ENCODE measurements at regions not wholly inside any gene's neighbourhood (a gene's known extent, or its start where the extent isn't known, plus 50 kb on each side); places are given as distances from the start of the nearest gene placed in this dataset.

- H3K27me3 Mint-ChIP-seq (ENCODE audit: low read depth): no peaks in the 10 kb centered on the region
- DNase-seq (ENCODE audit: low read depth, low spot score): no peak
- no peaks in the 10 kb centered on the region for H3K9me3 Mint-ChIP-seq
- no peak overlapping the region for H3K27ac Mint-ChIP-seq (ENCODE audit: unreplicated experiment)
- no peaks in the 10 kb centered on the region for H3K4me1 Mint-ChIP-seq
- no peak overlapping the region for H3K4me3 Mint-ChIP-seq
- TF ChIP-seq CTCF (conservative IDR thresholded peaks at IDR 0.05): no peak
- H3K36me3 Mint-ChIP-seq (ENCODE audit: low read depth): no peaks in the 10 kb centered on the region
Measured at GRCh38 chr7:84704380-84704779, 482.5 kb downstream of the SEMA3D start.

GRCh38 chr7:84701524-84702306, 485.1 kb downstream of the SEMA3D start:
- no peaks in the 10 kb centered on the region for H3K4me1 Mint-ChIP-seq
- no peaks in the 10 kb centered on the region for H3K36me3 Mint-ChIP-seq (ENCODE audit: low read depth)
- no peak overlapping the region for H3K4me3 Mint-ChIP-seq
- no peak for DNase-seq (ENCODE audit: low read depth, low spot score)
- TF ChIP-seq CTCF (conservative IDR thresholded peaks at IDR 0.05): no peak
- H3K27ac Mint-ChIP-seq (ENCODE audit: unreplicated experiment): no peak overlapping the region
- H3K27me3 Mint-ChIP-seq (ENCODE audit: low read depth): no peaks in the 10 kb centered on the region
- no peaks in the 10 kb centered on the region for H3K9me3 Mint-ChIP-seq

- H3K9me3 Mint-ChIP-seq: no peaks in the 10 kb centered on the region
Measured at GRCh38 chr7:84700563-84701370, 486.1 kb downstream of the SEMA3D start.

GRCh38 chr7:84697506-84697905, 489.4 kb downstream of the SEMA3D start:
- peaks cover 4% of the 10 kb centered on the region for H3K9me3 Mint-ChIP-seq
- no peak overlapping the region for H3K4me3 Mint-ChIP-seq
- no peak for DNase-seq (ENCODE audit: low read depth, low spot score)
- TF ChIP-seq CTCF (conservative IDR thresholded peaks at IDR 0.05): no peak
- H3K27ac Mint-ChIP-seq (ENCODE audit: unreplicated experiment): no peak overlapping the region
- H3K4me1 Mint-ChIP-seq: no peaks in the 10 kb centered on the region
- H3K36me3 Mint-ChIP-seq (ENCODE audit: low read depth): no peaks in the 10 kb centered on the region
- no peaks in the 10 kb centered on the region for H3K27me3 Mint-ChIP-seq (ENCODE audit: low read depth)

More at GRCh38 chr7:84700563-84701370, 486.1 kb downstream of the SEMA3D start:
- Mint-ChIP-seq H3K27ac (ENCODE audit: unreplicated experiment) (no peak overlapping the region), H3K4me3 (no peak overlapping the region), H3K27me3 (ENCODE audit: low read depth) (no peaks in the 10 kb centered on the region), H3K36me3 (ENCODE audit: low read depth) (no peaks in the 10 kb centered on the region), H3K4me1 (no peaks in the 10 kb centered on the region)
- no peak for TF ChIP-seq CTCF (conservative IDR thresholded peaks at IDR 0.05)
- no peak for DNase-seq (ENCODE audit: low read depth, low spot score)

- Mint-ChIP-seq H3K4me1 (no peaks in the 10 kb centered on the region), H3K36me3 (ENCODE audit: low read depth) (no peaks in the 10 kb centered on the region), H3K4me3 (no peak overlapping the region), H3K27me3 (ENCODE audit: low read depth) (no peaks in the 10 kb centered on the region), H3K27ac (ENCODE audit: unreplicated experiment) (no peak overlapping the region), H3K9me3 (peaks cover 4% of the 10 kb centered on the region)
- no peak for DNase-seq (ENCODE audit: low read depth, low spot score)
- no peak for TF ChIP-seq CTCF (conservative IDR thresholded peaks at IDR 0.05)
Measured at GRCh38 chr7:84693483-84693882, 493.4 kb downstream of the SEMA3D start.
